IMR-90 (cell line): ENCODE measurements at regions not wholly inside any gene's neighbourhood (a gene's known extent, or its start where the extent isn't known, plus 50 kb on each side); places are given as distances from the start of the nearest gene placed in this dataset.

Experiments
- ATAC-seq: fragments of 200-7000 bp; cut with Tn5 transposase; 2 replicates; pipeline ENCODE4 v1.9.1; 2020; ENCODE audit warnings: low read depth, mild to moderate bottlenecking, moderate library complexity
- BruUV-seq: library from RNA; stranded (reverse); fragments of 400-500 nt; replicated peaks from 2 replicates; lab custom pipeline; 2021; lab: Mats Ljungman, UMichigan
- CTCF ChIA-PET: fragments of 300-600 bp; formaldehyde crosslinking; extraction: SDS; loops from one replicate; lab custom pipeline; 2021; ENCODE audit warnings: antibody characterized with exemption; lab: Yijun Ruan, JAX
- POLR2A ChIA-PET: fragments of 300-600 bp; sonication (Branson Sonifier 250); formaldehyde crosslinking; loops from one replicate; lab custom pipeline; 2022; ENCODE audit warnings: antibody characterized with exemption; ENCODE audit not compliant: unreplicated experiment; lab: Charles Lee
- DNase-seq: peaks from one replicate; pipeline ENCODE4 v3.0.0; 2013
- H2AFZ ChIP-seq: replicated peaks from 2 replicates; pipeline ENCODE3; 2013; ENCODE audit warnings: low read length, mild to moderate bottlenecking; ENCODE audit not compliant: poor library complexity
- H2AK5ac ChIP-seq: 2 replicates; pipeline ENCODE4 v1.6.1; 2013; ENCODE audit warnings: low read depth, low read length, inconsistent platforms
- H2AK9ac ChIP-seq: replicated peaks from 2 replicates; pipeline ENCODE3; 2013; ENCODE audit warnings: mild to moderate bottlenecking, low read depth, low read length, moderate library complexity; ENCODE audit not compliant: poor library complexity
- H2BK120ac ChIP-seq: 2 replicates; pipeline ENCODE4 v1.6.1; 2013; ENCODE audit warnings: low read depth, low read length, inconsistent platforms
- H2BK15ac ChIP-seq: 3 replicates; pipeline ENCODE4 v1.6.1; 2013; ENCODE audit warnings: low read depth, low read length, inconsistent platforms
- H2BK20ac ChIP-seq: 2 replicates; pipeline ENCODE4 v1.6.1; 2013; ENCODE audit warnings: low read depth, mild to moderate bottlenecking, inconsistent platforms, low read length, moderate library complexity
- H2BK5ac ChIP-seq: 2 replicates; pipeline ENCODE4 v1.6.1; 2013; ENCODE audit warnings: mild to moderate bottlenecking, low read depth, low read length, inconsistent platforms; ENCODE audit not compliant: poor library complexity, severe bottlenecking
- H3K14ac ChIP-seq: replicated peaks from 2 replicates; pipeline ENCODE4 v1.6.1; 2013; ENCODE audit warnings: low read depth, low read length, inconsistent platforms
- H3K18ac ChIP-seq: 2 replicates; pipeline ENCODE4 v1.6.1; 2013; ENCODE audit warnings: low read depth, low read length, control low read depth
- H3K23ac ChIP-seq: 2 replicates; pipeline ENCODE4 v1.6.1; 2013; ENCODE audit warnings: low read depth, low read length, inconsistent platforms
- H3K27ac ChIP-seq: 2 replicates; pipeline ENCODE4 v1.5.1; 2013; ENCODE audit warnings: mild to moderate bottlenecking, control low read depth, low read length; ENCODE audit not compliant: insufficient read depth
- H3K27me3 ChIP-seq: 2 replicates; pipeline ENCODE4 v1.6.1; 2013; ENCODE audit warnings: low read length; ENCODE audit not compliant: control insufficient read depth, insufficient read depth
- H3K36me3 ChIP-seq: 2 replicates; pipeline ENCODE4 v1.6.1; 2013; ENCODE audit warnings: low read length, mixed read lengths; ENCODE audit not compliant: control insufficient read depth, insufficient read depth
- H3K4ac ChIP-seq: 2 replicates; pipeline ENCODE4 v1.6.1; 2013; ENCODE audit warnings: low read depth, low read length, inconsistent platforms
- H3K4me1 ChIP-seq: 2 replicates; pipeline ENCODE4 v1.6.1; 2013; ENCODE audit warnings: low read length, mixed read lengths; ENCODE audit not compliant: control insufficient read depth, insufficient read depth
- H3K4me2 ChIP-seq: 2 replicates; pipeline ENCODE4 v1.6.1; 2013; ENCODE audit warnings: low read depth, mild to moderate bottlenecking, control low read depth, low read length, moderate library complexity
- H3K4me3 ChIP-seq: 2 replicates; pipeline ENCODE4 v1.5.1; 2013; ENCODE audit warnings: low read depth, mild to moderate bottlenecking, control low read depth, low read length, moderate library complexity; ENCODE audit not compliant: insufficient read depth
- H3K56ac ChIP-seq: 2 replicates; pipeline ENCODE4 v1.6.1; 2013; ENCODE audit warnings: low read length, inconsistent platforms; ENCODE audit not compliant: insufficient read depth; ENCODE audit errors: extremely low read depth
- H3K79me1 ChIP-seq, 2 experiments: 2 replicates each; pipeline ENCODE4 v1.6.1; 2013; ENCODE audit warnings: low read length in 2 of 2, inconsistent platforms in 1 of 2, low read depth in 1 of 2
- H3K9ac ChIP-seq: 2 replicates; pipeline ENCODE4 v1.6.1; 2013; ENCODE audit warnings: low read depth, low read length, control low read depth
- H3K9me1 ChIP-seq: 2 replicates; pipeline ENCODE4 v1.6.1; 2013; ENCODE audit warnings: low read length, inconsistent platforms; ENCODE audit not compliant: insufficient read depth
- H3K9me3 ChIP-seq: 2 replicates; pipeline ENCODE4 v1.6.1; 2013; ENCODE audit warnings: low read length; ENCODE audit not compliant: control insufficient read depth, insufficient read depth
- H4K20me1 ChIP-seq: 2 replicates; pipeline ENCODE4 v1.6.1; 2013; ENCODE audit warnings: low read length, inconsistent platforms; ENCODE audit not compliant: insufficient read depth
- H4K5ac ChIP-seq: 2 replicates; pipeline ENCODE4 v1.6.1; 2013; ENCODE audit warnings: mild to moderate bottlenecking, low read depth, low read length, control low read depth
- H4K8ac ChIP-seq, 2 experiments: 2 replicates each; pipeline ENCODE4 v1.6.1; 2013; ENCODE audit warnings: low read depth in 2 of 2, low read length in 2 of 2, control low read depth in 1 of 2, inconsistent platforms in 1 of 2
- H4K91ac ChIP-seq: 2 replicates; pipeline ENCODE4 v1.6.1; 2013; ENCODE audit warnings: low read depth, low read length, inconsistent platforms; ENCODE audit not compliant: insufficient read depth
- CEBPB ChIP-seq: IDR thresholded peaks from 2 replicates; pipeline ENCODE4 v1.6.1; 2012; ENCODE audit warnings: low read depth, low read length, improper control_type of control experiment
- NFE2L2 ChIP-seq: fragments of 150-350 bp; IDR thresholded peaks from 2 replicates; pipeline ENCODE4 v1.6.1; 2016; ENCODE audit warnings: low read depth, mild to moderate bottlenecking, low read length
- RAD21 ChIP-seq: IDR thresholded peaks from 2 replicates; pipeline ENCODE4 v1.6.1; 2012; ENCODE audit warnings: low read length, improper control_type of control experiment
- RCOR1 ChIP-seq: IDR thresholded peaks from 2 replicates; pipeline ENCODE4 v1.6.1; 2012; ENCODE audit warnings: mild to moderate bottlenecking, low read length, improper control_type of control experiment; ENCODE audit not compliant: insufficient replicate concordance
- RFX5 ChIP-seq: IDR thresholded peaks from 2 replicates; pipeline ENCODE4 v1.8.0; 2012; ENCODE audit warnings: low read depth, mild to moderate bottlenecking, low read length, moderate library complexity
- SMC3 ChIP-seq: fragments of 150-350 bp; IDR thresholded peaks from 2 replicates; pipeline ENCODE4 v1.6.1; 2016; ENCODE audit warnings: low read depth, mild to moderate bottlenecking, antibody characterized with exemption, low read length, moderate library complexity
- WGBS, 2 experiments: methylation state at CpG; one replicate each; pipeline versions ENCODE4 v1.1.5 to v1.1.7; 2013; ENCODE audit warnings: missing lambda C conversion rate in 2 of 2; ENCODE audit not compliant: insufficient read length in 1 of 2; ENCODE audit errors: extremely low coverage in 2 of 2; 5-methylcytosine and 5-hydroxymethylcytosine counted together
- dilution Hi-C: fragments of 300-500 bp; cut with HindIII; formaldehyde crosslinking; loops from one replicate; pipeline ENCODE4 v1.14.3; 2018; ENCODE audit warnings: low sequenced_read_pairs; ENCODE audit not compliant: unreplicated experiment
- in situ Hi-C: fragments of 300-500 bp; cut with MboI; formaldehyde crosslinking; loops from 3 replicates; pipeline ENCODE4 v1.14.3; 2019; ENCODE audit warnings: low sequenced_read_pairs, inconsistent platforms, mixed read lengths
- intact Hi-C: fragments of 100-400 bp; cut with micrococcal nuclease; formaldehyde crosslinking; loops from 2 replicates; pipeline ENCODE4 v1.10.0; 2022
- TF ChIP-seq, protein P1 (sequence below): conservative IDR thresholded peaks from 2 replicates; pipeline ENCODE4 v1.5.1; 2012; ENCODE audit warnings: mild to moderate bottlenecking, low read depth, low read length, improper control_type of control experiment
- TF ChIP-seq, protein P2 (sequence below): fragments of 150-350 bp; IDR thresholded peaks from 2 replicates; pipeline ENCODE4 v1.6.1; 2016; ENCODE audit warnings: low read depth, mild to moderate bottlenecking, low read length, moderate library complexity, borderline replicate concordance

DNA sequence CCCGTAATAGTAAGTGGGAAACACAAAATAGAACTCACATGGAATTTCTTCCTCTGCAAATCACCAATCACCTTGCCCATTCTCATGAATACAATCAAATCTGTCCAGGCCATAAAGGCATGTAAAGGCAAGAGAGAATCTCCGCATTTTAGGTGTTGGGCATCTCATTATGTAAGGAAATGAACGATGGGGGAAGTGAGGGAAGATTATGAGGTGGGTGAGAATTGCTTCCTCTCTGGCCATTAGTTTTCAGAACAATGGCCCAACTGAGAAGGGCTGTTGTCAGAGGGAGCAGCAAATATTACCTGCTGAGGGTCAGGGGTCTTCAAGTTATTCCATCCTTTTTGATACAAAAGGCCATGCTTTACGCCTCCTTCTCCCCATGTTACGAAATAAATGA is 455.1 kb downstream of the ARHGEF28 start:
- CTCF ChIA-PET, result no interaction called here
- H3K18ac ChIP-seq, result no peak overlapping the region
- peaks cover 29% of the 10 kb centered on the region for H3K27me3 ChIP-seq
- no peak overlapping the region for H2AK9ac ChIP-seq
- no peak overlapping the region for H2AK5ac ChIP-seq
- no peak overlapping the region for H2BK120ac ChIP-seq
- no peak overlapping the region for H2BK15ac ChIP-seq
- no CpG with 5 or more reads among the region's 5 CpGs for WGBS, 2 experiments
- no peak overlapping the region for H3K56ac ChIP-seq
- H3K4me3 ChIP-seq, result no peak overlapping the region
- TF ChIP-seq RCOR1 (no peak), RAD21 (no peak), RFX5 (no peak), NFE2L2 (no peak), CEBPB (no peak), SMC3 (no peak)
- TF ChIP-seq, protein P1, sequence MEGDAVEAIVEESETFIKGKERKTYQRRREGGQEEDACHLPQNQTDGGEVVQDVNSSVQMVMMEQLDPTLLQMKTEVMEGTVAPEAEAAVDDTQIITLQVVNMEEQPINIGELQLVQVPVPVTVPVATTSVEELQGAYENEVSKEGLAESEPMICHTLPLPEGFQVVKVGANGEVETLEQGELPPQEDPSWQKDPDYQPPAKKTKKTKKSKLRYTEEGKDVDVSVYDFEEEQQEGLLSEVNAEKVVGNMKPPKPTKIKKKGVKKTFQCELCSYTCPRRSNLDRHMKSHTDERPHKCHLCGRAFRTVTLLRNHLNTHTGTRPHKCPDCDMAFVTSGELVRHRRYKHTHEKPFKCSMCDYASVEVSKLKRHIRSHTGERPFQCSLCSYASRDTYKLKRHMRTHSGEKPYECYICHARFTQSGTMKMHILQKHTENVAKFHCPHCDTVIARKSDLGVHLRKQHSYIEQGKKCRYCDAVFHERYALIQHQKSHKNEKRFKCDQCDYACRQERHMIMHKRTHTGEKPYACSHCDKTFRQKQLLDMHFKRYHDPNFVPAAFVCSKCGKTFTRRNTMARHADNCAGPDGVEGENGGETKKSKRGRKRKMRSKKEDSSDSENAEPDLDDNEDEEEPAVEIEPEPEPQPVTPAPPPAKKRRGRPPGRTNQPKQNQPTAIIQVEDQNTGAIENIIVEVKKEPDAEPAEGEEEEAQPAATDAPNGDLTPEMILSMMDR, result no peak
- TF ChIP-seq, protein P2, sequence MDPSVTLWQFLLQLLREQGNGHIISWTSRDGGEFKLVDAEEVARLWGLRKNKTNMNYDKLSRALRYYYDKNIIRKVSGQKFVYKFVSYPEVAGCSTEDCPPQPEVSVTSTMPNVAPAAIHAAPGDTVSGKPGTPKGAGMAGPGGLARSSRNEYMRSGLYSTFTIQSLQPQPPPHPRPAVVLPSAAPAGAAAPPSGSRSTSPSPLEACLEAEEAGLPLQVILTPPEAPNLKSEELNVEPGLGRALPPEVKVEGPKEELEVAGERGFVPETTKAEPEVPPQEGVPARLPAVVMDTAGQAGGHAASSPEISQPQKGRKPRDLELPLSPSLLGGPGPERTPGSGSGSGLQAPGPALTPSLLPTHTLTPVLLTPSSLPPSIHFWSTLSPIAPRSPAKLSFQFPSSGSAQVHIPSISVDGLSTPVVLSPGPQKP, result no peak
- no peak overlapping the region for H4K8ac ChIP-seq
- no peak overlapping the region for H3K9ac ChIP-seq
- DNase-seq (no peak), ATAC-seq (no peak)
- no peak overlapping the region for H2BK20ac ChIP-seq
- dilution Hi-C loops (no loop called here), intact Hi-C loops (no loop called here), in situ Hi-C loops (no loop called here)
- no peaks in the 10 kb centered on the region for H3K9me3 ChIP-seq
- H4K5ac ChIP-seq, result no peak overlapping the region
- BruUV-seq, result no TSS peak
- POLR2A ChIA-PET, result no interaction called here
- no peaks in the 10 kb centered on the region for H3K4me1 ChIP-seq
- no peaks in the 10 kb centered on the region for H4K20me1 ChIP-seq
- H3K36me3 ChIP-seq, result no peaks in the 10 kb centered on the region
- no peak overlapping the region for H3K14ac ChIP-seq
- no peak overlapping the region for H4K91ac ChIP-seq
- no peak overlapping the region for H2AFZ ChIP-seq
- H3K4me2 ChIP-seq, result no peak overlapping the region
- no peaks in the 10 kb centered on the region for H3K9me1 ChIP-seq
- H3K23ac ChIP-seq, result no peak overlapping the region; the same call in 1 of the 2 replicates
- H3K4ac ChIP-seq, result no peak overlapping the region
- no peak overlapping the region for H3K27ac ChIP-seq
- no peaks in the 10 kb centered on the region for H3K79me1 ChIP-seq
- no peak overlapping the region for H2BK5ac ChIP-seq
